ENCODE measurements at regions not wholly inside any gene's neighbourhood (a gene's known extent, or its start where the extent isn't known, plus 50 kb on each side); places are given as distances from the start of the nearest gene placed in this dataset.

GRCh38 chr12:78321696-78322095 is 491.0 kb downstream of the NAV3 start:
- Histone ChIP-seq H3K4me3 (no peak overlapping the region), H3K36me3 (no peaks in the 10 kb centered on the region), H3K27me3 (no peaks in the 10 kb centered on the region), H3K9me3 (no peaks in the 10 kb centered on the region), H3K4me1 (no peaks in the 10 kb centered on the region), H3K27ac (no peak overlapping the region)
- 89 to 93% methylated on average over 2 of the region's 2 CpGs for WGBS, 2 donors
- intact Hi-C loops (cut with DNase I) = no loop called here
- no peak for DNase-seq
- TF ChIP-seq CTCF (IDR thresholded peaks at IDR 0.05) = no peak

GRCh38 chr12:78323226-78323625 is 492.5 kb downstream of the NAV3 start:
- TF ChIP-seq POLR2AphosphoS5 (IDR thresholded peaks at IDR 0.05) (no peak), CTCF (IDR thresholded peaks at IDR 0.05) (no peak), POLR2A (IDR thresholded peaks at IDR 0.05) (no peak), EP300 (IDR thresholded peaks at IDR 0.05) (no peak)
- Histone ChIP-seq H3K4me1 (no peaks in the 10 kb centered on the region), H3K9me3 (no peaks in the 10 kb centered on the region), H3K4me3 (no peak overlapping the region), H3K36me3 (no peaks in the 10 kb centered on the region), H3K27me3 (no peaks in the 10 kb centered on the region), H3K27ac (no peak overlapping the region)
- no peak for DNase-seq
- intact Hi-C loops (cut with DNase I) = no loop called here

GRCh38 chr12:78324234-78324633 is 493.5 kb downstream of the NAV3 start:
- Histone ChIP-seq H3K27ac (no peak overlapping the region), H3K4me3 (no peak overlapping the region), H3K9me3 (no peaks in the 10 kb centered on the region), H3K36me3 (no peaks in the 10 kb centered on the region), H3K4me1 (no peaks in the 10 kb centered on the region), H3K27me3 (no peaks in the 10 kb centered on the region)
- intact Hi-C loops (cut with DNase I) = no loop called here
- WGBS, 2 donors = 49 to 60% methylated on average over 2 of the region's 2 CpGs
- DNase-seq = no peak
- TF ChIP-seq EP300 (IDR thresholded peaks at IDR 0.05) = no peak
- TF ChIP-seq POLR2A (IDR thresholded peaks at IDR 0.05) = no peak
- no peak for TF ChIP-seq POLR2AphosphoS5 (IDR thresholded peaks at IDR 0.05)
- no peak for TF ChIP-seq CTCF (IDR thresholded peaks at IDR 0.05)

GRCh38 chr12:78328524-78328923 is 497.8 kb downstream of the NAV3 start:
- WGBS, 2 donors = 83 to 86% methylated on average over 4 of the region's 4 CpGs
- TF ChIP-seq EP300 (IDR thresholded peaks at IDR 0.05) = no peak
- TF ChIP-seq CTCF (IDR thresholded peaks at IDR 0.05) = no peak
- no peak for TF ChIP-seq POLR2AphosphoS5 (IDR thresholded peaks at IDR 0.05)
- no peak for TF ChIP-seq POLR2A (IDR thresholded peaks at IDR 0.05)
- no peak overlapping the region for H3K27ac ChIP-seq

GRCh38 chr12:78330131-78330530 is 499.4 kb downstream of the NAV3 start:
- DNase-seq = no peak
- no peaks in the 10 kb centered on the region for H3K36me3 ChIP-seq
- no peak for TF ChIP-seq POLR2A (IDR thresholded peaks at IDR 0.05)
- TF ChIP-seq POLR2AphosphoS5 (IDR thresholded peaks at IDR 0.05) = no peak
- TF ChIP-seq EP300 (IDR thresholded peaks at IDR 0.05) = no peak
- no peak for TF ChIP-seq CTCF (IDR thresholded peaks at IDR 0.05)
- intact Hi-C loops (cut with DNase I) = no loop called here
- H3K27me3 ChIP-seq = no peaks in the 10 kb centered on the region
- no peak overlapping the region for H3K4me3 ChIP-seq
- 87 to 89% methylated on average over 1 of the region's 1 CpG for WGBS, 2 donors
- H3K4me1 ChIP-seq = no peaks in the 10 kb centered on the region
- H3K9me3 ChIP-seq = no peaks in the 10 kb centered on the region
- H3K27ac ChIP-seq = no peak overlapping the region

More at GRCh38 chr12:78328524-78328923, 497.8 kb downstream of the NAV3 start:
- intact Hi-C loops (cut with DNase I) = no loop called here
- Histone ChIP-seq H3K27me3 (no peaks in the 10 kb centered on the region), H3K36me3 (no peaks in the 10 kb centered on the region), H3K4me1 (no peaks in the 10 kb centered on the region), H3K9me3 (no peaks in the 10 kb centered on the region), H3K4me3 (no peak overlapping the region)
- no peak for DNase-seq
